Sciatic nerve (tissue), 2 donors: ENCODE measurements at regions not wholly inside any gene's neighbourhood (a gene's known extent, or its start where the extent isn't known, plus 50 kb on each side); places are given as distances from the start of the nearest gene placed in this dataset.

ENCODE experiments used
- ATAC-seq: fragments of 200-7000 bp; cut with Tn5 transposase; one replicate; pipeline ENCODE4 v1.9.1; 2020; ENCODE audit warnings: mild to moderate bottlenecking, moderate library complexity
- DNase-seq: peaks from one replicate; pipeline ENCODE4 v3.0.0-alpha.2; 2020; ENCODE audit warnings: low spot score
- intact Hi-C: fragments of 100-400 bp; cut with DNase I; formaldehyde crosslinking; loops from one replicate; pipeline ENCODE4 v1.14.2; 2022
- donor health status: DM: no; HTN: no; CAD: no.
- donor health status: DM: no; HTN: no; CAD: no.

DNA sequence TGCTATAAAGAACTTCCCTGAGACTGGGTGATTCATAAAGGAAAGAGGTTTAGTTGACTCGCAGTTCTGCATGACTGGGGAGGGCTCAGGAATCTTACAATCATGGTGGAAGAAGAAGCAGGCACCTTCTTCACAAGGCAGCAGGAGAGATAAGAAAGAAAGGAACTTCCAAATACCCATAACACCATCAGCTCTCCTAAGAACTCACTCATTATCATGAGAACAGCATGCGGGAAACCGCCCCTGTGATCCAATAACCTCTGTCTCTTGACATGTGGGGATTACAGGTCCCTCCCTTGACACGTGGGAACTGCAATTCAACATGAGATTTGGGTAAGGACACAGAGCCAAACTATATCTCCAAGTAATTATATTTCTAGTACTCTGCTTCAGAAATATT lies 163.8 kb upstream of the CDH20 start:
- DNase-seq: no peak

DNA sequence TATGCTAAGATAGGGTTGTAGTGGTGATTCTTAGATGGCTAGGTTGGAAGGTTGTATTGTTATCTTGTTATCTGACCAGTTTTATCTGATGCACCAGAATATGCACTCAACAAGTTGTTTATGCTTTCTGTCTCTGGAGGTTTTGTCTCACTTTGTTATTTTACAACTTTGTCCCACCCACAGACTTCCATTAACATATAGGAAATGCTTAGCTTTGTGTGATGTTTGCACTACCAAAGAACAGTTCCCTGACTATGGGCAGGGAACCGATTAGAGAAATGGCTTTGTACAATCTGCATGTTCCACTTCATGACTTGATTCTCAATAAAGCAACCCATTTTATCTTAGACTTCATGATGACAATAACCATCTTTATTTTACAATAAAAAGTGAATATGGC lies 160.6 kb upstream of the CDH20 start:
- intact Hi-C loops: no loop called here
- ATAC-seq (no peak), DNase-seq (no peak)

More for the DNA sequence above, 163.8 kb upstream of the CDH20 start:
- no peak for ATAC-seq
- intact Hi-C loops: no loop called here

DNA sequence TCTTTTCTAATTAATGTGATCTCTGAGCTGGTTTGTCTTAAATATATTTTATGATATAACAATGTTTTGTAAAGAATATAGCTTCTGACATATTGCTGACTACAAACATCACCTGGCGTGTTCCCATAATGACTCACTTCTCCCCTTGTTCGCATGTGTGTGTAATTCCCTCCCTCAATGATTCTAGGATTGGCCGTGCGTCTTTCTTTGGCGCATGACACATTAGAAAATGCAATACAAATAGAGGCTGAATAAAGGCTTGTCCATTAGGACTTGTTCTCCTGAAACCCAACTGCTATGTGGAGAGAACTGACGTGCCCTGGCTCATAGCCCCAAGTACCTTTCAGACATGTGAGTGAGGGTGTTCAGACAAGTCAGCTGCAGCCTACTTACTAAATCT lies 159.7 kb upstream of the CDH20 start:
- DNase-seq (no peak), ATAC-seq (no peak)
- intact Hi-C loops: no loop called here

DNA sequence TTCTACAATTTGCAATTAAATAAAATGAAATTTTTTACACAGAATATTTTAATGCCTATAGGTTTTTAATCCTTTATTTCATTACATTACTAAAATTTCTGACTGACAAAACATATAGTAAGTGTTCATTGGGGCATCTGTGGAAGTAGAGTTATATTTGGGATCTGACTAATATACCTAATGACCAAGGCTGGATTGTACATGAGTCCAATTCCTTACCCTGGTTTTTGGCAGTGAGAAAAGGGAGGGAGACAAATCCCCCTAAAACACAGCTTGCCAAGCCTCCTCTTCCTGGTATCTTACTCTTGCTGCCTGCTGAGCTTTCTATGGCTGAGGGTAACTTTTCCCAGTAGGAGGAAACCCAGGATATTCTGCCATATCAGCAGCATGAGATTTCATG lies 149.4 kb upstream of the CDH20 start:
- ATAC-seq (no peak), DNase-seq (no peak)
- intact Hi-C loops: no loop called here

DNA sequence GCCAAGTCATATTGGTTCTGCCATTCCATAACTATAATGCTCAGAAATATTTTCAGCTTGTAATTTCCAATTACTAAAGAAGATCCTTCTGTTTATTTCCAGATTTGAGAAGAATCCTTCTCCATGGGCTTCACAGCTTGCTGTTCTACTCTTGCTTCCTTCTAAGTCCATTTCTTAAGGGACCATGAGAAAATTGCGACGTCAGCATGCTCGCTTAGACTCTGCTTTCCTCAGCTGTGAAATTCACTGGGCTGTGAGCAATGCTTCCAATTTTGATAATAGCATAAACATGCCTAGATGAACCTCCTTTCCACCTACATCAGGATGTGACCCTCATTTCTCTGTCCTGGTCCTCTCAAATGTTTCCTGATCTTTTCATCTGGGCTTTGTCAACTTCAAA lies 145.3 kb upstream of the CDH20 start:
- no peak for ATAC-seq

DNA sequence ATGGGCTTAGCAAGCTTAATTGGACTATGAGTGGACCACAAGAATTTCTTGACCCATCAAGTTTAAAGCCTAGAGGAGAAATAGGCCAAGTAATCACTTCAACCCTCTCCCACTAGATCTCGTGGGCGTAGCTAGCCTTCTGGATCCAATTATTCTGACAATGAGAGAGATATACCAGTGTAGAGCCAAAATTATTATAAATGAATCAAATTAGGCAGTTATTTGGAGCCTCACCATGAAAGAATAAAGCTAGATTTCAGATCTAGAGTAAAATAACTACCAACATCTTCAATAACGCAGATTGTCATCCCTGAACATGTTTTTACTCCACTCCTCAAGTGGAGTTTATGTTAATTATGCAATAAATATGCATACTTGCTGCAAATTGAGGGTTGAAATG lies 143.9 kb upstream of the CDH20 start:
- DNase-seq (no peak), ATAC-seq (no peak)
- intact Hi-C loops: no loop called here

More for the DNA sequence above, 145.3 kb upstream of the CDH20 start:
- DNase-seq: no peak
- intact Hi-C loops: no loop called here

DNA sequence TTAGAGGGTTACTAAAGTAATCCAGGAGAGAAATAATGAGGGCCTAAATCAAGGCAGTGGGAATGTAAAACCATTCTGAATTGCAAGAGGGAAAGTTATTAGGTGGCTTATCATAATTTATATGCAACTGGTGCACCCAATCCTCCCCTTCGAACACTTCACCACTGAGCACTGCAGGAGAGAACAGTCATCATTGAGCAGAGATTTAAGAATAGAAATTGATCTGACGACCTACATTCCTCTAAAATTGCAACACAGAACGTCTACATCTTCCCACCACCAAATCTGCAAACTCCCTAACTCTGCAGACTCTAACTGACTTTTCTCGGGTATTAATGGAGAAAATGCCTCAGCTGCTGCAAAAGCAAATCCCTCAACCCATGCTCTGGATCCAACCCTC lies 138.5 kb upstream of the CDH20 start:
- DNase-seq (no peak), ATAC-seq (no peak)
- intact Hi-C loops: no loop called here

DNA sequence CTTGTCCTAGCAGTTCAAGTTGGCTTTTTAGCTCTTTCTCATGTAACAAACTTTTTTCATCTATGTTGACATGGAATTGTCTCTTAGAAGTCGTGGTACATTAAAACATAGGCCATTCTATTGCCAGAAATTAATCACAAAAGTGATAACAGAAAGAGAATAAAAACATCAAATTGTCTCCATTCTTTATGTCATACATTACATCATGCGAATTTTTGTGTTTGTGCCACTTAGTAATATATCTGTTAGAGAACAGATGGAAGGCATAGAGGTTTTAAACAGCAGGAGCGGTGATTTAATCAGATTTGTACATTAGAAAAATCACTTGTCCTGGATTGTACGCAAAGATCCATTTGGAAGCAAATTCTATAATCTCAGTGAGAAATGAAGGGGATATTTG lies 136.5 kb upstream of the CDH20 start:
- DNase-seq (no peak), ATAC-seq (no peak)
- intact Hi-C loops: no loop called here

DNA sequence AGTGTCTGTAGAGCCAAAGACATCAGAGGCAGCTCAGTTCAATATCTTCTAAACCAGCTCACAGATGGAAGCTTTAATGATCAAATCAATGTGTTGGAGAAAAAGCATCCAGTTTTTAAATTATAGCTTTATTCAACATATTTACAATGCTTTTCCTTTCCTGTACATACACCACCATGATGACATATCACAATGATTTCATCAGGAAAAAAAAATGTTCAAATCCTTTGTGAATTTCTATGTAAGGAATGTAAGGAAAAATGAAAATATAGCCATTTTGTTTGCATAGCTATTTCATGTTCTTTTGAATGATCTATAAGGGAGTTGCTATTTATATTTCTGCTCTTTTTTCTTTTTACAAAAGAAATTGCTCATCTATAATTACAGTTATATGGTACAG lies 134.7 kb upstream of the CDH20 start:
- ATAC-seq (no peak), DNase-seq (no peak)
- intact Hi-C loops: no loop called here

DNA sequence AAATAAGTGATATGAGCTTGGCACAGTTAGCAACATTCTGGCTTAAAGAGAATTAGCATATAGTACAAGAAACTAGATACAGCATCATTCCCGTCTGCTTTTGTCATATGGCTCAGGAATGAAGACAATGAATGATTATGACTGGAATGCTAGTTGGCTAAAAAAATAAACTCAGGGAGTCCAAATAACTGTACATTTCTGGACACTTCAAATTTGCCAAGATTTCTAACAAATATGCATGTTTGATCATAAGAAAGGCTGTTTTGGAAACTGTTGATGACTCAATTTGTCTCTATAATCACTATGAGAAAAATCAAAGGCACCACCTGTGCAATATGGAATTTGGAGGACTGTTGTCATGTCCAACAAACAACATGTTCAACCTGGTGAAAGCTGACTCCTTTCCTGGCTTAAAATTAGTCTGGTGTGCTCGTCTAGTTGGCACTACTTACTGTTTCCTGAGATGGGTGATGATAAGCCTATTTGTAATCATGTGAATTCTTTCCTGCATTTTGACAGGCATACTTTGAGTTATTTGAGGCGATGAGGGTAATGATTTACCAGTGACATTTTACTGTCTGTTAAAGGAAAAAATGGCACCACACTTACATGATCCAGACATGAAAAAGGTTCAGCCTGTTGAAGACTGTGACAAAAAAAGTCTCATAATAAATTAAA lies 133.9 kb upstream of the CDH20 start:
- intact Hi-C loops: no loop called here
- ATAC-seq (no peak), DNase-seq (no peak)

DNA sequence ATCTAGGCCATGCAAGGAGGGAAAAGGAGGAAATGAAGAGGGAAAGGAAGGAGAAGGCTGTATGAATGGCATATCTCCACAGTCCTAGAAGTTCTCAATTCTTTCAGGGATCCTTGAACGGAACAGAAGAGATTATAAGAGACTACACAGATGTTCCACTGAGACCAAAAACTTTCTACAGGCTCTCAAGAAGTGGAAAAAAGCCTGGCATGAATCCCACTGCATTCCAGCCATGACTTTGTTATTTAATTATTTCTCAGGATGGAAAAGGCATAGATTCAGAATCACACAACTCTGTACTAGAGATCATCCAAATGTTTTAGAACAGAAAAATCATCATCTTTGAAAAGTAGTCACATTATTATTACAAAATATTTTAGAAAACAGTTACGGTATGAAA lies 131.7 kb upstream of the CDH20 start:
- no peak for ATAC-seq
- intact Hi-C loops: no loop called here
- no peak for DNase-seq

DNA sequence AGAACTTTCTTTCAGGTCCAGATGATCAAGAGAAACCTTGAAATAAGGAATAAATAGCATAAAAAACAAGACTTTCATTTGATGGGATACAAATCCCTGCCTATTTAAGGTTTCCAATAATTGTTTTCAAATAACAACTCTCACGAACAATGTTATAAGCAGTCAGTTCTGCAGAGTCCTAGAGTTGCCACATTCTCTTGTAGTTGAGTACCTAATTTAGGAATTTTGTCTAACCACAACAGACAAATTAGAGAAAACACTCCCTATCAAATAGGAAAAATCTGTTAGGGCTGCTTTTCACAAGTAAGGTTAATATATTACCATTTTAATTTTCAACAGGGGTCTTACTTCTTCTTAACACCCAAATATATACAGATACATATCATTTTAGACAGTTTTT lies 130.1 kb upstream of the CDH20 start:
- no peak for DNase-seq
- intact Hi-C loops: no loop called here
- no peak for ATAC-seq

DNA sequence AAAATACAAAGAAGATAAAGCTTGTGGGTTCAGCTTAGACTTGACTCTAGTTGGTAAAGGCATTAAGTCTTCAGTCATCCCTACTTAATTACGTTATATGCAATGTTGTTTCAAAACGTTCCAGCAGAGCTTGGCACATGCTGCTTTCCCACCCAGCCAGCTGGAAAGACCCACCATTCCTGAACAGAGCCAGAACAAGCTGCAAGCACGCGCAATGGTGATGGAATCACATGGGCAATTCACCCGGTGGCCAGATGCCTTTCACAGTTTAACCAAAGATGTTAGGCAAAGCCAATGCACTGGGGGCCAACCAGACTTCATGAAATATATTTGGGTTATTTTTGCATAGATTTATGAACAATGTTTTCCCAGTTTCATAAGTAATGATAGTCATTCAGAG lies 123.4 kb upstream of the CDH20 start:
- DNase-seq (no peak), ATAC-seq (no peak)

DNA sequence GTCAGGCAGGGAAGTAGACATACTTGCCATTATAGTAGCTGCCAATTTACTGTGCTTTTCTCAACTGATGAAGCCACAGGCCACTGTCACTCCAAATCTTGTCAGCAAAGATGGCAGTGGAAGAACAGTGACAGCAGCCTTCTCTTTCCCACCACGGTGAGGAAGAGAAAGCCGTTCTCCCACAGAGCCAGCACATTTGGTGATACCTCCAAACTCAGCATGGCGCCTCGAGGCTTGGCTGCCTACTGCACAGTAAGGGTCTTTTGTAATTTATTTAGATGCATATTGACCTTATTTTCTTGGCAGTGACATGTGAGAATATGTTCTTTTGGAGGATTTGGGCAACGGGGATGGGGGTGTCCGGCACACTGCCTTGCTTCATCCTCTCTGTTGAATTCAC lies 117.2 kb upstream of the CDH20 start:
- intact Hi-C loops: no loop called here
- no peak for ATAC-seq
- no peak for DNase-seq

More for the DNA sequence above, 123.4 kb upstream of the CDH20 start:
- intact Hi-C loops: no loop called here

DNA sequence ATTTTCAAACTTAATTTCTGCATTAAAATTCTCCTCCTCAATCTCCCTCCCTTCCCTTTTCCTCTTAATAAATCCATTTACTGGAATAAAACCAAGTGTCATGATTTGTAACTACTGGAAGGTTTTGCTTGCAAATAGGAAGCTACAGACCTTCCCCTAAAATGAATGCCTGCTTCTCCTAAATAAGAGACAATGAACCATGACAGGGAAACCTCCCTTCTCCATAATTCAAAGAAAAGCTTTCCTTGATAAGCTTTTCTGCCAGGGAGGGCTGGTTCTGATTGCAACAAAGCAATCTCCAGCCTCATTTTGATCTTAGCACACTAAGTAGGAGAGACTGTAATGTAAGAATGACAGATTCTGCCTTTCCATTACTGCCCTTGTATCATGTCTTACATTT lies 111.0 kb upstream of the CDH20 start:
- no peak for DNase-seq
- no peak for ATAC-seq
- intact Hi-C loops: no loop called here

DNA sequence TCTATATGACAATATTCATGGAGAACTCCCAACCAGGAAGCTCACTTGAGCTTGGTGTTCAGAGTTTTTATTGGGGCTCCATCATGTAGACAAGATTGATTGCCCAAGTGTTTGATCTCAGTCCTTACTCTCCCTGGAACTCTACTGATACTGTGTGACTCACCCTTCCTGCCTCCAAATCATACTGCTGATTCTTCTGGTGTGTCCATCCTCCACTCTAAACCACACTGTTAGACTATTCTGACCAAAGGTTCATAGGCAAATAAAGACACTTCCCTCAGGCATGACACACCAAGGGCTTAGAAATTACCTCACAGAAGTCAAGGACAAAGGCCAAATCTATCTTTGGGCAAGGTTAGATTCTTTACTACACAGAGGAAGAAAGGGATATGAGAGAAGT lies 107.9 kb upstream of the CDH20 start:
- DNase-seq (no peak), ATAC-seq (no peak)
- intact Hi-C loops: no loop called here

DNA sequence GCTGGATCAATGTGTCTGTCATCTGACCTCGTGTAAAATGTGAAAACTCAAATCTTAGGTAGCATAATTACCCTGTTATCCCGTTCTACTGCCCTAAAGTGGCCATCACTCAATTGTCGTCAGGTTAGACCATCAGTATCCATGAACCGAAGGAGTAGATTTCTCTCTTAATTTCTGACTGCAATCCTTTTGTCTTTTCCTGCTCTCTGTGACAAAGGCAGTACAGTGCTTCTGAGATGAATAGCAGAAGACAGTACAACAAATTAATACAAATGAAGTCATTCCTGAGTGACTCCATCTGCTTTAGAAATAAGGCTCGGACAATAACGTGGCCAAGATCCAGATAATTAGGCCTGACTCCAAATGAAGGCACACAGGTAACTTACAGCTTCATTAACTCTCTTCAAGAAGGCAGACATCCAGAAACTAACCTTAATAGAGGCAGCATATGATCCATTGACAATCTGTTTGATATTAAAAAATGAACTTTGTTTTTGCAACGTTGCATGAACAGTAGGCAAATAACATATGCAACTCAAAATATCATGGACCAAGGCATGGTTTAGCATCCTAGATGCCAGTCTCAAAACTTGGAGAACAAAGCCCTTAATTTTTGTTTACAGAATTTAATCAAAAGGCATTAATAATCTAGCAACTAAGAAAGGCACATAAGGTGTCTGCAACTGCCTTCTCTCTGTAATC lies 96.7 kb upstream of the CDH20 start:
- DNase-seq (no peak), ATAC-seq (no peak)
- intact Hi-C loops: no loop called here

DNA sequence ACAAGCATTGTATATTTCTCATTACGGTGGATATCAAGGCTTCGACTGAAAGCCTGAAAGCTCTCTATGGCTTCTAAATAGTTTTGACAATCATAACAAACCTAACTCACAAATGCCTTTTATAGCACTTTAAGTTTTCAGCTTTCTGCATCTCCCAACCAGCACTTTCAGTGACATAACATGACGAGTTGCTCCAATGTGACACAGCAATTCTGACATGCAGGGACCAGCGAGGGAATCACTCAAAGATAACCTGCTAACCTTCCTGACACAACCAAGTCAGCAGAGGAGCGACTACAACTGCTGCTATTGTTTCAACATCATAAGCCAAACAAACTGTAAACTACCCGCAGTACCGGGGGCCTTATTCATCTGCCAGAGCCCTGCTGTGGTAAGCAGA lies 95.7 kb upstream of the CDH20 start:
- intact Hi-C loops: no loop called here
- DNase-seq (no peak), ATAC-seq (no peak)

DNA sequence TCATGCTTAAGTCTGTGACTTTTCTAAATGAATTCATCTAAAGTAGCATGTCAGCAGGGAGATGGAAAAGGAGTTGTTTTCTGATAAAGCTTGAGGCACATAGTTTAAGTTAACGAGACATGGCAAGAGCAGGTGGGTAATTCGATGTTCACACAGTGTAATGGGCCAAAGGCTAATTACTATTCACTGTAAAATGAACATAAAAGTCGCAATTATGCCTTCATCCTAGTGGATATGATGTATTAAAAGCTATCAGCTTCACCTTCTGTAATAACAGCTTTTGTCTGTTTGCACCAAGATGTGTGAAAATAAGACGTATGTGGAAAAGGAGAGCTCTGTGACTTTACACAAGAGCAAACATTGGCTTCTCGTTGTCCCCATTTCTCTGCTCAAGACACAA lies 94.2 kb upstream of the CDH20 start:
- no peak for DNase-seq
- intact Hi-C loops: no loop called here
- no peak for ATAC-seq

DNA sequence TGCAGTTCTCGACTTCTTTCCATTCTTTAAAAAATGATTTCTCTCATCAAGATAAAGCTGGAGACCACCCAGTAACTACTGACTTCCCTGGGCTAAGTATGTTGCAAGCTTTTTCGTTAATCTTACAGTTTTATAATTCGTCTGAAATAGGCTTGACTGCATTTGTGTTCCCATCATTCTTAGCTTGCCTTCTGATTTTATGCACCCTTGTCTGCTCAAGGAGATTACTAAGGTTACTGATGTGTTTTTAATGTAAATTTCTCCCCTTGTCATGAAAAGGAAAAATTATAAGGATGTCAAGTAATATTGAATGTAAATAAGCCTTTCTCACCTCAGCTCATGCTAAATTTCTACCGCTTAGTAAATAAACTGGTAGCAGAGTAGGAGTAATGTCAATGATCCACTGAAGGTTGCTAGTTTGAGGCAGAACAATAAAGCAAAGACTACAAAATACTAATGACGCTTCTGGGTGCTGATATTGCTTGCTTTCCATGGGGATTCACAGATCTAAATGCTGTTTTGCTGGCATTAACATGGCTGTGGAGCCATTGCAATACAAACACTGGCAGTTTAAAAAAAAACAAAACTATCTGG lies 91.9 kb upstream of the CDH20 start:
- no peak for ATAC-seq
- no peak for DNase-seq
- intact Hi-C loops: no loop called here

DNA sequence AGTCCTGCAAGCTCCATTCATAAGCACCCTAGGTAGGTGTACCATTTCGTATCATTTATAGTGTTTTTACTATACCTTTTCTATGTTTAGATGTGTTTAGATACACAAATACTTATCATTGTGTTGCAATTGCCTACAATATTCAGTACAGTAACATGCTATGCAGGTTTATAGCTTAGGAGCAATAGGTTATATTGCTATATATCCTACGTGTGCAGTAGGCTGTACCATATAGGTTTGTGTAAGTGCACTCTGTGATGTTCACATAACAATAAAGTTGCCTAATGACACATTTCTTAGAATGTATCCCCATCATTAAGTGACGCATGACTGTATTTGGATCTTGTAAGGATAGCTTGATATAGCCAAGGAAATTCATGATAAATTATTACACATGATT lies 88.6 kb upstream of the CDH20 start:
- no peak for DNase-seq
- intact Hi-C loops: no loop called here
- no peak for ATAC-seq
